Activated naive CD4-positive, alpha-beta T cell treated with anti-CD3 and anti-CD28 coated beads for 36 hours (primary cell): ENCODE measurements at regions not wholly inside any gene's neighbourhood (a gene's known extent, or its start where the extent isn't known, plus 50 kb on each side); places are given as distances from the start of the nearest gene placed in this dataset.

Experiments
- CTCF ChIA-PET: fragments of 350-600 bp; sonication (Branson Sonifier 250); formaldehyde crosslinking; loops from one replicate; lab custom pipeline; 2021; ENCODE audit warnings: antibody characterized with exemption; lab: Charles Lee
- DNase-seq: peaks from one replicate; pipeline ENCODE4 v3.0.0-alpha.2; 2020
- H3K27ac Mint-ChIP-seq: one replicate; pipeline ENCODE4 v1.8.0; 2021; ENCODE audit warnings: mild to moderate bottlenecking, mixed read lengths
- H3K27me3 Mint-ChIP-seq: one replicate; pipeline ENCODE4 v1.8.0; 2021; ENCODE audit warnings: low read depth, mixed read lengths
- H3K36me3 Mint-ChIP-seq: one replicate; pipeline ENCODE4 v1.8.0; 2021; ENCODE audit warnings: low read depth, mixed read lengths
- H3K4me1 Mint-ChIP-seq: one replicate; pipeline ENCODE4 v1.8.0; 2021; ENCODE audit warnings: low read depth, mixed read lengths
- H3K4me3 Mint-ChIP-seq: one replicate; pipeline ENCODE4 v1.8.0; 2021; ENCODE audit warnings: mild to moderate bottlenecking, moderate library complexity, mixed read lengths
- H3K9me3 Mint-ChIP-seq: one replicate; pipeline ENCODE4 v1.8.0; 2021; ENCODE audit warnings: mixed read lengths
- intact Hi-C: fragments of 100-400 bp; cut with micrococcal nuclease; formaldehyde crosslinking; loops from one replicate; pipeline ENCODE4 v1.15.1; 2023

DNA sequence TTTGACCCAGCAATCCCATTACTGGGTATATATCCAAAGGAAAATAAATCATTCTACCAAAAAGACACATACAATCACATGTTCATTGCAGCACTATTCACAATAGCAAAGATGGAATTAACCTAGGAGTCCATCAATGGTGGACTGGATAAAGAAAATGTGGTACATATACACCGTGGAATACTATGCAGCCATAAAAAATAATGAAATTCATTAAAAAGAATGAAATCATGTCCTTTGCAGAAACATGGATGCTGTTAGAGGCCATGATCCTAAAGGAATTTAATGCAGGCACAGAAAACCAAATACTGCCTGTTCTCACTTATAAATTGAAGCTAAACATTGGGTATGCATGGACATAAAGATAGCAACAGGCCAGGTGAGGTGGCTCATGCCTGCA, 61.9 kb upstream of the BMP6 start:
- Mint-ChIP-seq H3K4me3 (no peak overlapping the region), H3K4me1 (no peaks in the 10 kb centered on the region), H3K9me3 (no peaks in the 10 kb centered on the region), H3K36me3 (no peaks in the 10 kb centered on the region), H3K27ac (no peak overlapping the region), H3K27me3 (peaks cover 16% of the 10 kb centered on the region)
- CTCF ChIA-PET: interaction anchor here (0.7 kb wide), 1 partner anchor 16 kb away, joined by 3 read pairs; no protein-coding TSS in a partner anchor
- DNase-seq: no peak
- intact Hi-C loops: no loop called here

- H3K9me3 Mint-ChIP-seq: no peaks in the 10 kb centered on the region
- CTCF ChIA-PET: no interaction called here
- peaks cover 8% of the 10 kb centered on the region for H3K27me3 Mint-ChIP-seq
- H3K4me3 Mint-ChIP-seq: no peak overlapping the region
- no peaks in the 10 kb centered on the region for H3K4me1 Mint-ChIP-seq
- intact Hi-C loops: no loop called here
- DNase-seq: no peak
- no peak overlapping the region for H3K27ac Mint-ChIP-seq
- no peaks in the 10 kb centered on the region for H3K36me3 Mint-ChIP-seq
These were observed 57.0 kb upstream of the BMP6 start for GRCh38 chr6:7668936-7669335.

GRCh38 chr6:7669742-7670141, 56.2 kb upstream of the BMP6 start:
- no peaks in the 10 kb centered on the region for H3K36me3 Mint-ChIP-seq
- H3K4me1 Mint-ChIP-seq: no peaks in the 10 kb centered on the region
- CTCF ChIA-PET: no interaction called here
- intact Hi-C loops: no loop called here
- no peaks in the 10 kb centered on the region for H3K9me3 Mint-ChIP-seq
- no peak overlapping the region for H3K4me3 Mint-ChIP-seq
- no peak overlapping the region for H3K27ac Mint-ChIP-seq
- DNase-seq: no peak
- peaks cover 8% of the 10 kb centered on the region for H3K27me3 Mint-ChIP-seq

DNA sequence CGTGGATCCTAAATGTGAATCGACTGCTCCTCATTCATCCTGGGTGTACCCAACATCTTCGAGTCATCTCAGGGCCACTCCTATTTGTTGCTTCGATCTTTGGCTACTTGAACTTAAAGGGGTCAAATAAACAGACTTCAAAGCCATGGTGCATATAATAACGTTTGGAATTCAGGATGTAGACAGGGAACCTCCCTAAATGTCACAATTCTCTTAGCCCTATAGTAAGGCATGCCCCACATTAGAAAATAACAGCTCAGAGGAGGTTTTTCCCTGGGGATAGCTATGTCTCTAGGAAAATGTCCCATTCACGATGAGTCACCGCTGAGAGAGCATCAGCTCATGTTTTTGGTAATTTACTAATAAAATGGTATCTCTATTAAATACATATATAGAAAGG, 54.8 kb upstream of the BMP6 start:
- Mint-ChIP-seq H3K36me3 (no peaks in the 10 kb centered on the region), H3K27ac (no peak overlapping the region), H3K4me1 (no peaks in the 10 kb centered on the region), H3K27me3 (peaks cover 6% of the 10 kb centered on the region), H3K9me3 (no peaks in the 10 kb centered on the region), H3K4me3 (no peak overlapping the region)
- CTCF ChIA-PET: interaction anchor here (0.5 to 1.2 kb wide), 2 partner anchors 20 to 52 kb away, joined by 3 read pairs; no protein-coding TSS in a partner anchor
- no peak for DNase-seq
- intact Hi-C loops: no loop called here

GRCh38 chr6:7671581-7671980, 54.3 kb upstream of the BMP6 start:
- DNase-seq: no peak
- no peak overlapping the region for H3K4me3 Mint-ChIP-seq
- H3K27me3 Mint-ChIP-seq: peaks cover 6% of the 10 kb centered on the region
- H3K36me3 Mint-ChIP-seq: no peaks in the 10 kb centered on the region
- intact Hi-C loops: no loop called here
- no peaks in the 10 kb centered on the region for H3K4me1 Mint-ChIP-seq
- H3K9me3 Mint-ChIP-seq: no peaks in the 10 kb centered on the region
- H3K27ac Mint-ChIP-seq: no peak overlapping the region
- CTCF ChIA-PET: interaction anchor here (1.2 kb wide), 1 partner anchor 51 kb away, joined by 3 read pairs; no protein-coding TSS in a partner anchor

DNA sequence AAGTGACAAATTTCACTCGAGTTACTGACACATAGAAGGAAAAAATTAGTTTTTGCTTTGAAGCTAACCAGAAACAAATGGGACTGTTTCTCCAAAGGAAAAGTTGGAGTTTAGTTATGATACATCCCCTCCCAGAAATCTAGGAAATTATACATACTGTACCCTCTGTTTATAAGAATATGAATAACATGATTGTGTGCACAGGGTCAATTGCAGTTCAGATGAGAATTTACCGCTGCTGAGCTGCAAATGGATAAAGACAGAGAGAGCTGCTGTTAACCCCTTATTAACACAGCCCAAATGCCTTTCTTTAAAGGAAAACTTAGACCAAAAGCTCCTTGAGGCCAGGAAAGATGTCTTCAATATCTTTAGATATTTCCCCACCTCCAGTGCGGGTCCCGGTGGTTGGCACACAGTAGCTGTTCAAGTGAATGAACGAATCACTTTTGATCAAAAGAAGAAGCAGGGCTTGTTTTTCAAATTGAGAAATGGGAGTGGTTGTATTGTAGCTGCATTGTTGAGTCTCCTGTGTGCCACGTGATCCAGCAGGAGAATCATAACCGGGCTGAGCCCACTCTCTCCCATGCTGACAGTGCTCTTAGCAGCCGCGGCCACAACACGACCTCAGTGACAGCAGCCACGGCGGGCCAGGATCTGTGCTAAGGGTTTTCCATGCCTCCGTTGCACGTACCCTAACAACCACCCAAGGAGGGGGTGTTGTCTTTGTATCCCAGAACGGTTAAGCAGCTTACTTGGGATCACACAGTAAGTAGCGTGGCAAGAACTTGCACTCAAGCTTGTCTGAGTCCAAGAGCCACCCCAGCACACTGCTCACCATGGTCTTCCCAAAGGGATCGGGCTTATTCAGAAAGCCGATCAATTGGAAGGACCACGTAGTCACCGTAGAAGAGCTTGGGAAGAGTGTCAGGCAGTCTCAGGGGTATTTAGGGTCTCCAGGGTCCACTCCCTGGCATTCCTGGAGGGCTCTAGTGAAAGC, 53.5 kb upstream of the BMP6 start:
- H3K36me3 Mint-ChIP-seq: no peaks in the 10 kb centered on the region
- H3K27me3 Mint-ChIP-seq: peaks cover 6% of the 10 kb centered on the region
- intact Hi-C loops: no loop called here
- H3K4me3 Mint-ChIP-seq: no peak overlapping the region
- no peaks in the 10 kb centered on the region for H3K9me3 Mint-ChIP-seq
- CTCF ChIA-PET: interaction anchor here (0.6 kb wide), 2 partner anchors 107 to 1541 kb away, joined by 3 to 4 read pairs; no protein-coding TSS in a partner anchor
- no peak for DNase-seq
- no peaks in the 10 kb centered on the region for H3K4me1 Mint-ChIP-seq
- H3K27ac Mint-ChIP-seq: no peak overlapping the region

DNA sequence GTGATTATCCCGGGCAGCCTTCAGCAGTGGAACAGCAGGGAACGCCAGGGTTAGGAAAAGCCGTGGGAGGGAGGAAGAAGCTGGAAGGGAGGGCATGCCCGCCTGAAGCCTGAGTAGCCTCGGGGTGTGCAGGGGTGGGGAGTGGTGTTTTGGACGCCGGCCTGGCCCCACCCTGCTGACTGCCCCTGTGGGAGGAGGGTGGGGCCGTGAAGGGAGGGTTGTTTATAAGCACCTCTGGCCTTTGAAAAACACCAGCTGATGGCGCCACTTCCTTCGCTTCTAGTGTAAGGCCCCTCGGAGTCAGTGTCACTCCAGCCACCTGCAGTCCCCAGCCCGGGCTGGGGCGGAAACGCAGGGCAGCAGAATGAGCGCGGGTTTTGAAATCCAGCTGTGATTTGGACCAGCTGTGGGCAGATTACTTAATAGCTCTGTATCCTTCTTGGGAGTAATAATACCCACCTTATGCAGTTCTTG, 52.8 kb upstream of the BMP6 start:
- CTCF ChIA-PET: interaction anchor here (0.6 kb wide), 1 partner anchor 107 kb away, joined by 3 read pairs; no protein-coding TSS in a partner anchor
- H3K9me3 Mint-ChIP-seq: no peaks in the 10 kb centered on the region
- no peak overlapping the region for H3K4me3 Mint-ChIP-seq
- no peak overlapping the region for H3K27ac Mint-ChIP-seq
- DNase-seq: no peak
- H3K4me1 Mint-ChIP-seq: no peaks in the 10 kb centered on the region
- H3K36me3 Mint-ChIP-seq: no peaks in the 10 kb centered on the region
- intact Hi-C loops: no loop called here
- peaks cover 6% of the 10 kb centered on the region for H3K27me3 Mint-ChIP-seq

DNA sequence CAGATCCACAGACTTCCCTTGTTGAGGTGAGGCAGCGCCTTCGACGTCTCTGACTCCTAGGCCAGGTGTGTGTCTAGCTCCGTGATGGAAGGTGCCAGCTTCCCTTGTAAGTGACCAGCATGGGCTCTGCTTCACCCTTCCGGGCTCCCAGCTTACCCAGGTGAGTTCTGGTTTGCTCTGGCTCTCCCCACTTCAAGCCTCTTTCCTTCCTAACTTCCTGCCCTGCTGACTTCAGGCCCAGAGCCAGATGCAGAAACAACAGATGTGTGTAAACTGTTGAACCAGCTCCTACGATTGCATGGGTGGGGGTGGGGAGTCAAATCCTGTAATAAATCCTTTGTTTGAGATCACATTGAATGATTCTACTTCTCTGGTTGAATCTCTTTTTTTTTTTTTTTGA, 51.6 kb upstream of the BMP6 start:
- H3K9me3 Mint-ChIP-seq: no peaks in the 10 kb centered on the region
- H3K4me3 Mint-ChIP-seq: no peak overlapping the region
- CTCF ChIA-PET: interaction anchor here (0.6 kb wide), 1 partner anchor 457 kb away, joined by 4 read pairs; no protein-coding TSS in a partner anchor
- no peak overlapping the region for H3K27ac Mint-ChIP-seq
- H3K4me1 Mint-ChIP-seq: no peaks in the 10 kb centered on the region
- DNase-seq: no peak
- H3K27me3 Mint-ChIP-seq: peaks cover 9% of the 10 kb centered on the region
- H3K36me3 Mint-ChIP-seq: no peaks in the 10 kb centered on the region
- intact Hi-C loops: no loop called here

DNA sequence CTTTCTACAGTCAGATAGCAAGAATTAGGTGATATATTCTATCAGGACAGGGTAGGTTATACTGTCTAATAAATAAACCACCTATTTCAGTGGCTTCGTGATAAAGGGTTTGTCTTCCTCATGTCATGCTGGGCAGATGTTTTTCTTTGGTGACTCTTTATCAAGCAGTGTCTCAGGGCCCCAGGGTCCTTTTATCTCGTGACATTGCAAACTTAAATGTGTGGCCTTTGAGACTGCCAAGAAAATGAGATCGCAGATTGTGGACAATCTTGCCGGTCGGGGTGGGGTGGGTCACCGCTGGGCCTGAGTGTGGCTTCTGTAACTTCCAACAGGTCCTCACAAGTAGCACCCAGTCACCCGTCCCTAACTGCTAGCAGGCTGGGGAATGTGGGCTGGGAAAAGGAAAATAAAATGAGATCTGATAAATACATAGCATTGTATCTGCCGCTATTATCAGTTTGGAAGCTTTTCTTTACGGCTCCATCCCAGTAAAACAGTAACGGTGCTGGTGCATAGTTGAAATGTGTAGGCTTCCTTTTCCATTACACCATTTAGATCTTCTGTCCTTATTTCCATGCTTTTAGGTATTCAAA, 50.5 kb upstream of the BMP6 start:
- Mint-ChIP-seq H3K27me3 (peaks cover 14% of the 10 kb centered on the region), H3K36me3 (no peaks in the 10 kb centered on the region), H3K9me3 (no peaks in the 10 kb centered on the region), H3K4me1 (no peaks in the 10 kb centered on the region), H3K27ac (no peak overlapping the region), H3K4me3 (no peak overlapping the region)
- intact Hi-C loops: no loop called here
- CTCF ChIA-PET: no interaction called here
- DNase-seq: no peak
